COLO668 (cell line): ENCODE measurements at regions not wholly inside any gene's neighbourhood (a gene's known extent, or its start where the extent isn't known, plus 50 kb on each side); places are given as distances from the start of the nearest gene placed in this dataset.
"Not testable (repeated sequence)": the region's sequence is repeated elsewhere in the genome, so short reads cannot be mapped to it uniquely, and the experiment has no call there.

ENCODE experiments used
- DNase-seq: peaks from one replicate; lab custom pipeline; 2025; ENCODE audit not compliant: unreplicated experiment; lab: John Stamatoyannopoulos, UW

GRCh38 chr2:4039896-4040295 lies 336.5 kb downstream of the DCDC2C start:
- DNase-seq, result no peak

DNA sequence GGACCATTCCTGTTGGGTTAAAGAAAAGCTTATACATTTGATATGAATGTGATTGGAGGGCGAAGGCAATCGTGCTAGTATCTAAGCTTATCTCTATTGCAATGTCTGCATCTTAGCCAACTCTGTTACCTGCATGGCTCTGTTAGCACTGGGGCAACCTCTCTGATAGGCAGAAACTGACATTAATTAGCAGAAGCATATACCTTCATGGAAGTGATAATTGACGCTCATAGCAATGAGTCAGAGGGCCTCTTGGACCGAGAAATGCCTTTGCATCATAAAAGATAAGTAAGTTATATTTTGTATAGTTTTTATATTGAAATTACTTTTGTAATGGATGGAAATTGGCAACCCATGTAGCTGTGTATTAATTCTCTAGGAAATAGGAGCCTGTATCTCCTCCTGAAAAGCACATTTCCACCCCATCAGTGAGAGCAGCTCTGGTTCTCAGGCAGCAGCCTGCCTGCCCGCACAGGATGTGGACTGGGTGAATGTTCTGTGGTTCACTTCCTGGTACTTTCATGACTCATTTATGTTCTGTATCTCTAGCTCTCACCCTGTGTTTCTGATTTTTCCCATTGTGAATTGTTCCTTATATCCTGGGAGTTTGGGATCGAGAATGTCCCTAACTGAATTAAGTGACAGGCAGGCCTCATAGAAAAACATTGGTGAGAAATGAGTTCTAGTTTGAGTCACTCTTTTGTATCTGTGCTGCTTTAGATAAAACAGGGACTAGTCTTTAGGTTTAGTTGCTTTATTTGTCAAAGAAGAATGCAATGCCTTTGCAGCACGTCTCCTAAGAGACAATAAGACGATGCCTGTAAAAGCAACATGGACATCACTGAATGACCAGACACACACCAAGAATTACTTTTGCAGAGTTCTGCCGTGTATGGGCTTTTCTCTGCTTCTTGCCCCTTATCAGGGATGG lies 344.9 kb downstream of the DCDC2C start:
- DNase-seq, result no peak

DNA sequence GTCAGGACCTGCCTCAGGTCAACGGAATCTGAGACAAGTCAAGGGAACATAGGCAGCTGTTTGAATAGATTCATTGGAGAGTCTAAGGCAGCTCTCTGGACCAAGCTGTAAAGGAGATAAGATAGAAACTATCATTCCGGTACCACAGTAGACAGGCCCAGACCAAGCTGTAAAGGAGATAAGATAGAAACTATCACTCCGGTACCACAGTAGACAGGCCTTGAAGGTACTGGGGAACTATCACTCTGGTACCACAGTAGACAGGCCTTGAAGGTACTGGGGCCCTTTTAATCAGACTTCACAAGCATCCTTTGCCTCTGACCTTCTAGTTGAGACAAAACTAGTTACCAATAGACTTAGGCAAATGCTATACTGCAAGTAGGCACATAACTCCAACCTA lies 346.1 kb downstream of the DCDC2C start:
- DNase-seq, result no peak

DNA sequence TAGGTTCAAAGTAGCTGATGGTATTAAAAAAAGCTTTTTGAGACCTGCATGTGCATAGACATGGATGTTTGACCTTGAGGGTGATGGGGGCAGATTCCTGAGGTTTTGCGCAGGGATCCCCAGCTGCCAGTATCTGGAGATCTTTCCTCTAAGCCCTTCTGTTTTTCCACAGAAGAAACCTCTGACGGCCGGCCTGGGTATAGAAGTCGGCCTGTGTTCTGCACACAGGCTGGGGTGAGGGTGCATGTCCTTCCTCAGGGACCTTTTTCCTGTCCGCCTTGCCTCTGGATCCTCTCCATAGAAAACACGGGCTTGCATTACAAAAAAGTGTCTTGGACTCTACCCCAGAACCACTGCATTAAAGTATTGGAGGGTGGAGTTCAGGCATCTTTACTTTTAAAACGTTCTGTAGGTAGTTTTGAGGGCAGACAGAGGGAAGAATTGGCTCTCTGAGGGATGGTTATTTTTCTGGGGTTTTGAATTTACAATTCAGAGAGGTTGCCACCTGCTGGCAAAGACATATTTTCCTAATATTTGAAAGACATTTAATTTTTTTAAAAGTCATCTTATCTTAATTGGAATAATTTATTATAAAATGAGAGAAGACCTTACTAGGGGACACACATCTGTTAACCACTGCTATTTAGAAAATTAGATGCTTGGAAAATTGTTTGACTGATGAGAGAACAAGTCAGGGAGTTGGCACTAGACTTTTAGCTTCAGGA lies 350.6 kb downstream of the DCDC2C start:
- no peak for DNase-seq

DNA sequence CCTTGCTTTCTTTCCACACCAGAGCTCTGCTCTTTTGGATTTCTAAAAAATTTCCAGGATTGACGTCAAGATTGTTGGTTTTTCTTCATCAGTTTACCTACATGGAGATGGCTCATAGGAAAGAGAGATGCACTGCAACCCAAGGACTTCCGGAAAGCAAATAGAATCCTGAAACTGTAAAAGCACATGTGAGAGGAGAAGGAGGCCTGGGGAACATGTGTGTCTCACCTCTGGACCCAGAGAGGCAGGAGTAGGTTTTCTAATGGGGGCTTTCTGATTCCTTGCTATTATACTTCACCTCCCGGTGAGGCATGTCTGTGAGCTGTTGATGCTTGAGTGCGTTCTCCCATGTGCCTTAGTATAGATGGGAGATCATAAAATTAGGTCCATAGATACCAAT lies 362.8 kb downstream of the DCDC2C start:
- DNase-seq, result no peak

- no peak for DNase-seq
Measured at GRCh38 chr2:4073026-4073569, 369.7 kb downstream of the DCDC2C start.

- DNase-seq, result no peak
Measured at GRCh38 chr2:4077017-4077416, 373.6 kb downstream of the DCDC2C start.

DNA sequence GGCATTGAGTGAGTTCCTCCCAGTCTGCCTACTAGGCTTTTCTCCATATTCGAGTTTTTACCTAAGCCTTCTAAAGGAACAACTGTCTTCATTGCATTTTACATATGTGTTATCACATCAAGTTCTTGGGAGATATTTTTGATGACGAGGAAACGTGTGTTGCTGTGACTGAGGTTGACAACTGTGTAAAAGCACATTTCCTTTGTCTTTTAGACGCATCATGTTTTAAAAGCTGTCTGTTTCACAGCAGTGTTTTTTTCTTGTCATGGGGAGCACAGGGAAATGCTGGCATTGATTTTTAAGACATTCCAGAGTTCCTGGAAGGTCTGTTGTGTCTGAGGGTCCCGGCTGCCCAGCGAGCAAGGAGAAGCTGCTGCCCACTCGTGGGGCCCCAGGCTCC lies 381.8 kb downstream of the DCDC2C start:
- DNase-seq, result no peak

DNA sequence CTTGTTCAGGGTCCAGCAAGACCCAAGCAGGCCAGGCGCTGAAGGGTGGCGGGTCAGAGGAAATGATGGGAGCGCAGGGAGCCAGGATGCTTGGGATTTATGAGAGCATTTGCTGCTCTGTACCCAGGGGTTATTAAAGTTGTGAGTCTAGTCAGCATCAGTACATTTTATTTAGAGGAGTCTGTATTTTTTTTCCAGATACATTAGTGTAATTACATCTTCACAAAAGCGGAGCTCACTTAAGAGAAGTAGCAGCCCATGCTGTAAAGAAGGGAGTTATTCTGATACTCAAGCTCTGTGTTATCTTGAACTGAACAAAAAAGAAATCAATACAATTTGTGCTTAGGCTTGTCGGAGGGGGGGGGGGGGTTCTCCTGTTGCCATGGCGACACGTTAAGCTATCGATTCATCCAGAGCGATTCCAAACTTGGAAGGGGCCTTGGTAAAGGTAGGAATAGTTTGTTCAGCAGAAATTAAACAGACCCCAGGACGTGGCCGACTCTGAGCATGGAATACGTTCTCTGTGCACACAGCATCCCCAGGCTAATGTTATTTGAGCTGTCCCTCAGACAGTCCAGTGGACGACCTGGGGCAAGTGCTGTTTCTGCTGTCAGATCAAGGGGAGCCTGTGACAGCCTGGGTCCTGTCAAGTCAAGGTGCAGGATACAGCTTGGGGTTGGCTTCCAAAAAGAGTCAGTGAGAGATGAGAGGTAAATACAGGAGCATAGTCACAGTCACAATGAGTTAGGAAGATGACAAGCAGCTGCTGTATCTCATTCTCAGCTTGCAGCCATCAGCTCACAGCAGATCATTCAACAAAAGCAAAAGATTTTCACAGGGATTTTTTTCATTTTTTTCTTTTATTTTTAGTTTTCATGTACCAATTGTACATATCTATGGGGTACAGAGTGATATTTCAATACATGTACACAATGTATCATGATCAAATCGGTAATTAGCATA lies 387.6 kb downstream of the DCDC2C start:
- DNase-seq, result no peak

DNA sequence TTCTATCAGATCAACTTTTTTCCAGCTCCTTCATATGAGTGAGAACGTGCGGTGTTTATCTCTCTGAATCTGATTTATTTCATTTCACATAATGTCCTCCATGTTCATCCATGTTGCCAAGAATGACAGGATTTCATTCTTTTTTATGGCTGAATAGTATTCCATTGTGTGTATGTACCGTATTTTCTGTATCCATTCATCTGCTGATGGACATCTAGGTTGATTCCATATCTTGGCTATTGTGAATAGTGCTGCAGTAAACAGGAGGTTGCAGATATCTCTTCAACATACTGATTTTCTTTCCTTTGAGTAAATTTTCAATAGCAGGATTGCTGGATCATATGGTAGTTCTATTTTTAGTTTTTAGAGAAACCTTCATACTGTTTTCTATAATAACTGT lies 388.5 kb downstream of the DCDC2C start:
- DNase-seq, result no peak

DNA sequence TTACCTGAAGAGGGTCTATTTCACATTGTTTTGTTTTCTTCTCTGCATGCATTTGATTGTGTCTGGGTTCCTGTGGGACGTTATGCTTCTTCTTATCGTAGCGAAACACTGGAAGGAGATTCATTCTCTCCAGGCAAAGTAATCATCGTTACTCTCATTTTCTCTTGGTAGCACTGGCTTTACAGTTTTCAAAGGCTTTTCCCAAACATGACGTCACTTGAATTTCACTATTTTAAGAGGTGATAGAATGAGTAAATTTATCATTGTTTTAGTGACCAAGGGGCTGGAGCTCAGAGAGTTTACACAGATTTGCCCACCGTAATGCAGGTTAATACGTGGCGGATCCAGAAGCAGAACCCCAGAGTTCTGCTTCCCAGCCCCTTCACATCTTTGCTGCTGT lies 391.4 kb downstream of the DCDC2C start:
- no peak for DNase-seq

GRCh38 chr2:4096978-4097766 lies 393.8 kb downstream of the DCDC2C start:
- no peak for DNase-seq

GRCh38 chr2:4098137-4098536 lies 394.8 kb downstream of the DCDC2C start:
- DNase-seq, result no peak

DNA sequence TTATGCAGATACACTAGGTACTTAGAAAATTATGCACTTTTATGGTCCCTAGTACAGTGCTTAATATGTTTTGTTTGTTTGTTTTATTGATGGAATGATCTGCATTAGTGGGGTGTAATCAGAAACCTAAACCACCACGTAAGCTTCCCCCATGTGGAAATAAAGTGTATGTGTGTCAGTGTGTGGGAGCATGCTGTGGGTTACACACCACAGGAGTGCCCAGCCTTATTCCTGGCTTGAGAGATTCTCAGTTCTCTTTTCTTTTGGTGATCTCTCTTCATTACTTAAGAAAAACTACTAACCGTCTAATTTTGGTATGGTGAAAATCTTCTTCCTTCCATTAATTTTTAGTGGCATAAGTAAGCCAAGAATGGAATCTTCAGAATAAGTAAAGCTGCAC lies 398.6 kb downstream of the DCDC2C start:
- DNase-seq, result no peak

DNA sequence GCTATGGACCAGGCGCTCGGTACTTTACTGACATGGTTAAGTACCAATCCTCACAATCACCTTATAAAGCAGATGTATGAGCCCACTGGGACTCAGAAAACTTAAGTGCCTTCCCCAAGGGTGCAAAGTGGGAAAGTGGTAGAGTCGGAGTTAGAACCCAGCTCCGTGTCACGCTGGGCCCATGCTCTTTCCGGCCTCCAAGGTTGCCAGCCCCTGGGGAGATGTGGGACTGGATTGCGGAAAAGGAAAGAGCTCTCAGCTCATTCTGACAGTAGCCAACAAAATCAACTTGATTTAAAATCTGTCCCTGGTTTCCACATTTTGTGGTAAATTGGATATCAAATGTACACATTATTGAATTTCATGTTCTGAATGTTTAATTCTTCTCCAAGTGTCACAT lies 403.8 kb downstream of the DCDC2C start:
- no peak for DNase-seq

- DNase-seq, result no peak
Measured at GRCh38 chr2:4110273-4110672, 406.9 kb downstream of the DCDC2C start.

- not testable (repeated sequence) for DNase-seq
Measured at GRCh38 chr2:4115435-4115834, 412.1 kb downstream of the DCDC2C start.

DNA sequence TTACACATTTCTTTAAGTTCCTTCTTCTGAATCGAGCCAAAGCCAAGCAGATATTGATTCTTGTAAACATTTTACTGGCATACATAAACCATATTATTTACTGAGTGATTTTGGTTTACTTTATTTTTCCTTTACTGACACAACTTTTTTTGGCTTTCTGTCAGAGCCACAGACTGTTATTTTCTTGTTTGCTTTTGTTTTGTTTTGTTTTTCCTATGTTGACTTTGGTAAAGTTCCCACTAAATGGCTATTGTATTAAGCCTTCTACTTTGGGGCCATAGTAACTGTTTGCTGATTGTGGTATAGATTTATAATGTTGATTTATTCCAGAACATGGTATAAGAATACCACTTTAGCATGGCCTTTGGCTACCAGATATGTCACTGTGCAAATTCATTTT lies 419.4 kb downstream of the DCDC2C start:
- DNase-seq, result no peak

GRCh38 chr2:4130651-4131050 lies 427.3 kb downstream of the DCDC2C start:
- no peak for DNase-seq
